Testis (tissue), 2 donors: ENCODE measurements at regions not wholly inside any gene's neighbourhood (a gene's known extent, or its start where the extent isn't known, plus 50 kb on each side); places are given as distances from the start of the nearest gene placed in this dataset.

ENCODE experiments used
- DNase-seq: peaks from one replicate; pipeline ENCODE4 v3.0.0-alpha.2; 2019
- H3K27ac ChIP-seq, 2 donors: fragments of 200-600 bp; sonication (generic); one replicate each; pipeline ENCODE4 v1.5.1; 2019
- H3K27me3 ChIP-seq: fragments of 200-600 bp; sonication (generic); one replicate; pipeline ENCODE4 v1.5.1; 2019
- H3K36me3 ChIP-seq: fragments of 200-600 bp; sonication (generic); one replicate; pipeline ENCODE4 v1.5.1; 2017; ENCODE audit warnings: low read depth; ENCODE audit errors: missing control alignments
- H3K4me1 ChIP-seq: fragments of 200-600 bp; sonication (generic); one replicate; pipeline ENCODE4 v1.5.1; 2019
- H3K4me3 ChIP-seq, 2 donors: fragments of 200-600 bp; sonication (generic); one replicate each; pipeline ENCODE4 v1.5.1; 2017 to 2019
- H3K9me3 ChIP-seq: fragments of 200-600 bp; sonication (generic); one replicate; pipeline ENCODE4 v1.5.1; 2017
- CTCF ChIP-seq, 3 experiments: fragments of 450-650 bp in 2 of 3; fragments of 200-600 bp in 1 of 3; sonication (generic) in 1 of 3; IDR thresholded peaks; one replicate each; pipeline ENCODE4 v1.5.1; 2016 to 2019; ENCODE audit warnings: antibody characterized with exemption in 3 of 3, mild to moderate bottlenecking in 2 of 3, moderate library complexity in 1 of 3
- POLR2A ChIP-seq: fragments of 450-650 bp; IDR thresholded peaks from one replicate; pipeline ENCODE4 v1.6.1; 2017; ENCODE audit warnings: antibody characterized with exemption, mild to moderate bottlenecking, moderate library complexity
- WGBS, 2 donors: methylation state at CpG; one replicate each; pipeline ENCODE4 v1.1.5; 2018; 5-methylcytosine and 5-hydroxymethylcytosine counted together
- intact Hi-C: fragments of 100-400 bp; cut with DNase I; formaldehyde crosslinking; loops from one replicate; pipeline ENCODE4 v1.15.1; 2023; ENCODE audit warnings: low total_unique reads

GRCh38 chr1:227424159-227424680 is 105.9 kb upstream of the CDC42BPA start:
- Histone ChIP-seq H3K9me3 (no peaks in the 10 kb centered on the region), H3K4me1 (no peaks in the 10 kb centered on the region), H3K36me3 (no peaks in the 10 kb centered on the region), H3K27me3 (no peaks in the 10 kb centered on the region), H3K4me3 (no peak overlapping the region), H3K27ac (no peak overlapping the region)
- WGBS, 2 donors = 78 to 90% methylated on average over 7 of the region's 7 CpGs
- no peak for TF ChIP-seq CTCF (IDR thresholded peaks at IDR 0.05)
- TF ChIP-seq POLR2A = no peak
- intact Hi-C loops = no loop called here
- no peak for DNase-seq

GRCh38 chr1:227422581-227422980 is 104.3 kb upstream of the CDC42BPA start:
- H3K36me3 ChIP-seq = no peaks in the 10 kb centered on the region
- no peak overlapping the region for H3K4me3 ChIP-seq
- H3K9me3 ChIP-seq = no peaks in the 10 kb centered on the region
- 92 to 96% methylated on average over 2 of the region's 2 CpGs for WGBS, 2 donors
- no peaks in the 10 kb centered on the region for H3K27me3 ChIP-seq
- TF ChIP-seq CTCF (IDR thresholded peaks at IDR 0.05) = no peak
- no peak for TF ChIP-seq POLR2A
- no peak overlapping the region for H3K27ac ChIP-seq
- DNase-seq = no peak
- H3K4me1 ChIP-seq = peaks cover 2% of the 10 kb centered on the region
- intact Hi-C loops = no loop called here

GRCh38 chr1:227420147-227420546 is 101.9 kb upstream of the CDC42BPA start:
- no peak for DNase-seq
- WGBS, 2 donors = 89 to 90% methylated on average over 5 of the region's 5 CpGs
- TF ChIP-seq POLR2A = no peak
- no peak for TF ChIP-seq CTCF (IDR thresholded peaks at IDR 0.05)
- H3K27ac ChIP-seq = no peak overlapping the region
- no peaks in the 10 kb centered on the region for H3K27me3 ChIP-seq
- no peaks in the 10 kb centered on the region for H3K36me3 ChIP-seq
- intact Hi-C loops = no loop called here
- no peak overlapping the region for H3K4me3 ChIP-seq
- peaks cover 2% of the 10 kb centered on the region for H3K4me1 ChIP-seq
- no peaks in the 10 kb centered on the region for H3K9me3 ChIP-seq

GRCh38 chr1:227417756-227418480 is 99.6 kb upstream of the CDC42BPA start:
- no peaks in the 10 kb centered on the region for H3K36me3 ChIP-seq
- intact Hi-C loops = no loop called here
- H3K4me1 ChIP-seq = peaks cover 2% of the 10 kb centered on the region
- no peak for DNase-seq
- no peak overlapping the region for H3K4me3 ChIP-seq
- no peaks in the 10 kb centered on the region for H3K9me3 ChIP-seq
- no peaks in the 10 kb centered on the region for H3K27me3 ChIP-seq
- no peak overlapping the region for H3K27ac ChIP-seq
- TF ChIP-seq POLR2A (no peak), CTCF (IDR thresholded peaks at IDR 0.05) (no peak)
- 55 to 60% methylated on average over 2 of the region's 2 CpGs for WGBS, 2 donors
